H1 (cell line): ENCODE measurements at regions not wholly inside any gene's neighbourhood (a gene's known extent, or its start where the extent isn't known, plus 50 kb on each side); places are given as distances from the start of the nearest gene placed in this dataset.
A peak's percentile ranks its signal among the peaks of the same experiment; 100 is the strongest.

Experiments
- CTCF ChIA-PET: fragments of 300-600 bp; sonication (Branson Sonifier 250); formaldehyde crosslinking; loops from one replicate; lab custom pipeline; 2021; ENCODE audit not compliant: partially characterized antibody; lab: Charles Lee
- POLR2A ChIA-PET: fragments of 300-600 bp; sonication (Branson Sonifier 250); formaldehyde crosslinking; loops from one replicate; lab custom pipeline; 2021; ENCODE audit warnings: inconsistent platforms; ENCODE audit not compliant: partially characterized antibody; lab: Charles Lee
- DNase-seq, 2 experiments: peaks; one replicate each; pipeline versions ENCODE4 v3.0.0 to v3.0.0-alpha.2; 2010 to 2022; ENCODE audit warnings: low spot score in 2 of 2, low read depth in 1 of 2, mixed read lengths in 1 of 2
- FAIRE-seq: peaks from 2 replicates; lab custom pipeline; 2011; peaks lifted over from hg19 to GRCh38; lab: Jason Lieb, UNC
- H2AFZ ChIP-seq: 2 replicates; pipeline ENCODE4 v1.8.1; 2012; ENCODE audit warnings: low read length, inconsistent platforms
- H2AK5ac ChIP-seq: 2 replicates; pipeline ENCODE4 v1.6.1; 2013; ENCODE audit warnings: low read depth, low read length
- H2BK120ac ChIP-seq: replicated peaks from 2 replicates; pipeline ENCODE3; 2013; ENCODE audit warnings: low read depth, low read length, inconsistent platforms
- H2BK12ac ChIP-seq: 2 replicates; pipeline ENCODE4 v1.6.1; 2013; ENCODE audit warnings: low read depth, low read length
- H2BK15ac ChIP-seq: 2 replicates; pipeline ENCODE4 v1.6.1; 2013; ENCODE audit warnings: low read length
- H2BK20ac ChIP-seq: 2 replicates; pipeline ENCODE4 v1.6.1; 2013; ENCODE audit warnings: low read length
- H2BK5ac ChIP-seq: 2 replicates; pipeline ENCODE4 v1.6.1; 2013; ENCODE audit warnings: low read depth, low read length
- H3K14ac ChIP-seq: 2 replicates; pipeline ENCODE4 v1.6.1; 2013; ENCODE audit warnings: inconsistent platforms; ENCODE audit not compliant: insufficient read length
- H3K18ac ChIP-seq: 2 replicates; pipeline ENCODE4 v1.6.1; 2013; ENCODE audit warnings: low read length; ENCODE audit errors: extremely low read depth
- H3K23ac ChIP-seq: 2 replicates; pipeline ENCODE4 v1.6.1; 2013; ENCODE audit warnings: inconsistent platforms; ENCODE audit not compliant: insufficient read length
- H3K23me2 ChIP-seq: 2 replicates; pipeline ENCODE4 v1.6.1; 2013; ENCODE audit warnings: low read depth, low read length
- H3K27ac ChIP-seq: 2 replicates; pipeline ENCODE4 v1.6.1; 2011; ENCODE audit warnings: low read depth, low read length, inconsistent platforms
- H3K27me3 ChIP-seq, 4 experiments: replicated peaks in 1 of 4; 1 replicate in 1 of 4; 2 replicates in 3 of 4; pipeline versions ENCODE4 v1.6.1 to v1.8.1; 2011 to 2013; ENCODE audit warnings: low read length in 3 of 4, mild to moderate bottlenecking in 3 of 4, inconsistent platforms in 2 of 4, mixed read lengths in 2 of 4, moderate library complexity in 1 of 4; ENCODE audit not compliant: control insufficient read depth in 3 of 4, insufficient read depth in 3 of 4; ENCODE audit errors: extremely low read depth in 1 of 4
- H3K36me3 ChIP-seq, 4 experiments: 2 replicates each; pipeline versions ENCODE4 v1.6.1 to v1.8.1; 2011 to 2013; ENCODE audit warnings: mild to moderate bottlenecking in 4 of 4, low read length in 3 of 4, moderate library complexity in 2 of 4, control low read depth in 1 of 4, inconsistent platforms in 1 of 4; ENCODE audit not compliant: insufficient read depth in 4 of 4, control insufficient read depth in 2 of 4
- H3K4ac ChIP-seq: replicated peaks from 2 replicates; pipeline ENCODE3; 2013; ENCODE audit warnings: low read length, low read depth, mixed read lengths, inconsistent platforms; ENCODE audit not compliant: insufficient read length
- H3K4me1 ChIP-seq, 4 experiments: replicated peaks in 1 of 4; 1 replicate in 1 of 4; 2 replicates in 3 of 4; pipeline versions ENCODE4 v1.6.1 to v1.8.1; 2011 to 2013; ENCODE audit warnings: low read length in 3 of 4, inconsistent platforms in 2 of 4, mixed read lengths in 1 of 4; ENCODE audit not compliant: insufficient read depth in 4 of 4, control insufficient read depth in 3 of 4
- H3K4me2 ChIP-seq, 2 experiments: 2 replicates each; pipeline versions ENCODE4 v1.6.1 to v1.8.1; 2011 to 2013; ENCODE audit warnings: low read depth in 2 of 2, low read length in 2 of 2, control low read depth in 1 of 2, inconsistent platforms in 1 of 2, mild to moderate bottlenecking in 1 of 2; ENCODE audit not compliant: insufficient read depth in 1 of 2
- H3K4me3 ChIP-seq, 4 experiments: fragments of 200-600, 300-600 bp in 1 of 4; sonication (generic), shearing (Covaris generic), sonication (Bioruptor Twin) in 1 of 4; 2 replicates each; pipeline versions ENCODE4 v1.5.1 to v1.8.1; 2011 to 2016; ENCODE audit warnings: low read length in 4 of 4, low read depth in 3 of 4, control low read depth in 2 of 4, inconsistent platforms in 2 of 4, mild to moderate bottlenecking in 2 of 4, mixed read lengths in 1 of 4, moderate library complexity in 1 of 4; ENCODE audit not compliant: insufficient read depth in 2 of 4; ENCODE audit errors: extremely low read depth in 1 of 4
- H3K56ac ChIP-seq: replicated peaks from 2 replicates; pipeline ENCODE3; 2013; ENCODE audit warnings: low read depth, mild to moderate bottlenecking, mixed read lengths, low read length, inconsistent platforms; ENCODE audit not compliant: insufficient read length
- H3K79me1 ChIP-seq: 2 replicates; pipeline ENCODE4 v1.6.1; 2013; ENCODE audit warnings: low read depth, low read length, control low read depth
- H3K79me2 ChIP-seq, 2 experiments: 2 replicates each; pipeline versions ENCODE4 v1.6.1 to v1.8.1; 2012 to 2013; ENCODE audit warnings: low read length in 2 of 2, mild to moderate bottlenecking in 2 of 2, inconsistent platforms in 1 of 2; ENCODE audit not compliant: insufficient read depth in 2 of 2, control insufficient read depth in 1 of 2
- H3K9ac ChIP-seq, 4 experiments: replicated peaks in 1 of 4; 1 replicate in 1 of 4; 2 replicates in 3 of 4; pipeline versions ENCODE4 v1.6.1 to v1.8.1; 2011 to 2013; ENCODE audit warnings: low read depth in 3 of 4, low read length in 3 of 4, control low read depth in 2 of 4, mild to moderate bottlenecking in 2 of 4, moderate library complexity in 2 of 4, inconsistent platforms in 1 of 4; ENCODE audit errors: extremely low read depth in 1 of 4
- H3K9me3 ChIP-seq, 2 experiments: 2 replicates each; pipeline versions ENCODE4 v1.6.1 to v1.8.1; 2012 to 2013; ENCODE audit warnings: mild to moderate bottlenecking in 2 of 2, moderate library complexity in 2 of 2, control low read depth in 1 of 2, inconsistent platforms in 1 of 2, low read depth in 1 of 2, low read length in 1 of 2, mixed read lengths in 1 of 2; ENCODE audit not compliant: insufficient read depth in 2 of 2
- H4K20me1 ChIP-seq, 2 experiments: replicated peaks in 1 of 2; 2 replicates each; pipeline versions ENCODE3 to v1.8.1; 2011 to 2013; ENCODE audit warnings: inconsistent platforms in 2 of 2, low read length in 2 of 2, mild to moderate bottlenecking in 1 of 2; ENCODE audit not compliant: insufficient read depth in 2 of 2, control insufficient read depth in 1 of 2
- H4K5ac ChIP-seq: 2 replicates; pipeline ENCODE4 v1.6.1; 2013; ENCODE audit warnings: low read length, low read depth, mixed read lengths, inconsistent platforms; ENCODE audit not compliant: insufficient read length
- H4K8ac ChIP-seq: 2 replicates; pipeline ENCODE4 v1.8.0; 2013; ENCODE audit warnings: mild to moderate bottlenecking, moderate library complexity, low read length, inconsistent platforms; ENCODE audit not compliant: insufficient read depth; ENCODE audit errors: extremely low read depth
- H4K91ac ChIP-seq: replicated peaks from 2 replicates; pipeline ENCODE3; 2013; ENCODE audit warnings: low read length, mixed read lengths, inconsistent platforms; ENCODE audit not compliant: insufficient read length
- ATF2 ChIP-seq: IDR thresholded peaks from 2 replicates; pipeline ENCODE4 v1.6.1; 2012; ENCODE audit warnings: low read length, inconsistent platforms
- KDM5A ChIP-seq: fragments of 200-600 bp; IDR thresholded peaks from 2 replicates; pipeline ENCODE4 v1.7.1; 2012; ENCODE audit warnings: mild to moderate bottlenecking, low read length, inconsistent platforms, mixed read lengths
- WGBS, 2 experiments: shearing (Covaris generic) in 1 of 2; methylation state at CpG; one replicate each; pipeline versions ENCODE4 v1.1.6 to v1.1.7; 2013 to 2015; ENCODE audit warnings: low lambda C conversion rate in 2 of 2, mixed read lengths in 2 of 2, inconsistent platforms in 1 of 2, low coverage in 1 of 2, missing lambda C conversion rate in 1 of 2; ENCODE audit not compliant: insufficient replicate concordance in 2 of 2, insufficient coverage in 1 of 2, insufficient read length in 1 of 2; ENCODE audit errors: extremely low coverage in 1 of 2, missing lambda C conversion rate in 1 of 2; 5-methylcytosine and 5-hydroxymethylcytosine counted together

GRCh38 chr18:27581296-27581904 lies 396.3 kb upstream of the CHST9 start:
- Histone ChIP-seq H4K91ac (no peak overlapping the region), H2BK15ac (no peak overlapping the region), H3K18ac (no peak overlapping the region), H3K79me1 (no peaks in the 10 kb centered on the region), H3K4me1 (peaks cover 0 to 5% (median 1%) of the 10 kb centered on the region in 4 experiments; a peak in 4 of 7 replicates), H4K8ac (no peak overlapping the region), H3K4me3 (no peak overlapping the region), H2BK12ac (no peak overlapping the region), H3K23me2 (no peaks in the 10 kb centered on the region), H2AK5ac (no peak overlapping the region), H3K79me2 (no peaks in the 10 kb centered on the region), H2BK120ac (no peak overlapping the region), H3K14ac (no peak overlapping the region), H3K36me3 (no peaks in the 10 kb centered on the region), H4K20me1 (no peaks in the 10 kb centered on the region), H3K4ac (no peak overlapping the region), H3K27ac (no peak overlapping the region), H2BK20ac (no peak overlapping the region), H2AFZ (no peak overlapping the region), H3K23ac (no peak overlapping the region), H3K9me3 (peaks cover 3 to 6% of the 10 kb centered on the region in 2 experiments; a peak in 2 of 4 replicates), H2BK5ac (no peak overlapping the region), H3K56ac (no peak overlapping the region), H4K5ac (no peak overlapping the region), H3K27me3 (no peaks in the 10 kb centered on the region), H3K9ac (no peak overlapping the region), H3K4me2 (no peak overlapping the region)
- ChIA-PET POLR2A (no interaction called here), CTCF (interaction anchor here (0.7 to 1.1 kb wide), 3 partner anchors 44 to 199 kb away, joined by 3 read pairs; no protein-coding TSS in a partner anchor)
- DNase-seq (no peak), FAIRE-seq (no peak)
- TF ChIP-seq KDM5A (peak; percentile 58; the same call in 1 of the 2 replicates), ATF2 (no peak)
- 91% methylated on average over 3 of the region's 3 CpGs; no CpG with 5 or more reads in 1 of the 2 experiments for WGBS, 2 experiments
